AG08395 (cell line): ENCODE measurements at regions not wholly inside any gene's neighbourhood (a gene's known extent, or its start where the extent isn't known, plus 50 kb on each side); places are given as distances from the start of the nearest gene placed in this dataset.

Experiments used
- DNase-seq: peaks from one replicate; pipeline ENCODE4 v3.0.0; 2012; ENCODE audit warnings: mixed read lengths, low spot score

DNA sequence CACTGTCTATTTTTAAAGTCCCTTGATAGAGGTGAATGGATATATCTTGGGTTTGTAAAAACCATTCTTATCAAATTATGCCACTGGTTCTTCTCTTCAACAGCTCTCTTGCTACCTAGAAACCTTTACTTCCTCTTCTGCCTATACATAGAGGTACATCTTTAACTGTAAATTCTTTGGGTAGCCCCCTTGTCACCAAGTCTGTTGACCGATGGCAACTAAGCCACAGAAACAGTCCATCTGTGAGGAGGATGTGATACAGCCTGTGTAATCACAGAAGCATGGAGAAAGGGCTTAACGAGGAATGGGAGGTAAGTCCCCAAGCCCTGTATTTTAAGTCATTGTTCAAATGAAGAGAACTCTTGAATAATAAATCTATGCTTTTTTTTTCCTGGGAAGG is 246.5 kb upstream of the MDFIC2 start:
- DNase-seq: no peak

DNA sequence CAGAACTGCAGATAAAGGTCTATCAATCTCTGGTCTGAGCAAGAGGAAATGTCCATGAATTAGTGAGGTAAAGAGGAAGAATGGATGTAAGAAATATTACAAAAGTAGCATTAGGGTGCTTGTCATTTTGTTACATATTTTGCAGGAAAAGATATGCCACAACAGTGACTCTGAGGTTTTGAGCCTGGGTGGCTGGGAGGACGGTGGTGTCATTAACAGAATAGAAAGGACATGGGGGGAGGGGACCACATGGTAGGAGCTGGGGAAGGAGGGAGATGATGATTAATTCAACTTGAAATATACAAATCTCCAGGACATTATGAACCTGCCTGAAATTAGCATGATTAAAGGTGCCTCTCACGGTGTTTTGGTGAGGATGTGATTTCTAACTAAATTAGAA is 245.5 kb upstream of the MDFIC2 start:
- DNase-seq: no peak

- DNase-seq: no peak
Measured at GRCh38 chr3:70556056-70556455, 243.6 kb upstream of the MDFIC2 start.

- DNase-seq: no peak
Measured at GRCh38 chr3:70554170-70554569, 241.7 kb upstream of the MDFIC2 start.

GRCh38 chr3:70550723-70551319 is 238.4 kb upstream of the MDFIC2 start:
- no peak for DNase-seq

GRCh38 chr3:70546679-70547078 is 234.2 kb upstream of the MDFIC2 start:
- DNase-seq: no peak

DNA sequence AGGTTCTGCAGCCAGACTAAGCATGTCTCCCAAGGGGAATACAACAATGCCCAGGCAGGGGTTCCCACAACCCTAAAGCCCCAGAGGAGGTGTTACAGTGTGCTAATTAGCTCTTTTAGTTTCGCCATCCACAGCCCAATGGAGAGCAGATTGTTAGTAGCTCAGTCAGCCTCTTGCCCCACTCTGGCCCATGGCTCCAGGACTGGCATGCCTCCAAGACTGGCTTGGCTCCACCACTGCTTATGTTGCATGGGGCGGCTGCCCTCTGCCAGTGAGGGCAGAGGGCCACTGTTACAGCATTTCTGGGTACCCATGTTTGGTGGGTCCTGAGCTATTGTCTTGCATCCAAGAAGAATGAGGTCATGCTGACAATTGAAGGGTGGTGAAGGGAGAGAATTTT is 231.1 kb upstream of the MDFIC2 start:
- no peak for DNase-seq

GRCh38 chr3:70539908-70540307 is 227.5 kb upstream of the MDFIC2 start:
- no peak for DNase-seq

DNA sequence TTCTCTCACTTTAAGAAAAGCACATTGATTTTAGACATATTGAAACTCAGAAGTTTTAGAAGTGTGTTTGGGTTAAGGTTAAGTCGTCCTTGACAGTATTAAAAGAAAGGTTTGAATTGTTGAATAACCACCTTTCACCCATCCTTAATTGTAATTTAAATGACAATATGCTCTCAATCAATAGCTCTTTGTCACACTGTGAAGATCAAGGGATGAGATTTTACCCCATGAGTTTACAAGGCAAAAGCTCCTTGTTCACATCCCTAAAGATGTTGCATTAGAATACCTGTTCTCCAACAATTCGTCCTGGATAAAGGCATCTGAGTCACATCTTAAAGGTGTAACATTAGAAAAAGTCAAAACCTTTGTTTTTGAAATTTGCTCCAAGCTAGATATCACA is 220.4 kb upstream of the MDFIC2 start:
- DNase-seq: no peak

- DNase-seq: no peak
Measured at GRCh38 chr3:70531838-70532489, 219.5 kb upstream of the MDFIC2 start.

- peak; percentile 48 for DNase-seq
Measured at GRCh38 chr3:70531063-70531657, 218.7 kb upstream of the MDFIC2 start.

- no peak for DNase-seq
Measured at GRCh38 chr3:70530626-70531025, 218.2 kb upstream of the MDFIC2 start.

GRCh38 chr3:70527026-70527425 is 214.6 kb upstream of the MDFIC2 start:
- no peak for DNase-seq

DNA sequence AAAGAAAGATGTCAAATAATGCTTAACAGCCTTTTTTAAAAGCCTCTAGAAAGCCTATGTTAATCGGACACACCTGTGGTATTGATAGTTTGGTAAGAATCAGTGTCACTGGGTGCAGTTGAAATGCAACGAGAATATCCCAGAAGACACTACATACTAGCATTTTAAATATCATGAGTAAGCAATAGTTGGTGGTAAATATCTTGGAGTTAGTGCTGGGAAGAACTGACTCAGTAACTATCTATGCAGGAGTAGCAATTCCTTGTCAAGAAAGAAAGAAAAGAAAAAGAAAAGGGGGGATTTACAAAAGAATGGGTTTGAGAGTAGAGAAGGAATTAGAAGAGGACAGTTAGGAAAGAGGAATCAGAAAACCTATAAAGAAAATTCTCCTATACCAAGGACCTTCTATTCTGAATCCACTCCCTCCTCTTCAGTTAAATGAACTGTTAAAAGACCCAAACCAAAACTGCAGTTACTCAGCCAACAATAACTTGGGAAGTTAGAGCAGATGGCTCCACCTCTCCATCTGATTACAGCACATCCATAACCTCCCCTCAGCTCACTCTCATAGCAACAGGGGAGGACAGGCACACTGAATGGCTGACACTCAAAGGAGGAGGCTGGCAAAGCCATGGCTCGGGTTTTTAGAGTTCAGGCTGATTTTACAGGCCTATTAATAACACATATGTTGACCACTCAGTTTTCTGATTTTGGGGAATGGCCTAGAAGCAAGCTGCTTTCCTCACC is 207.6 kb upstream of the MDFIC2 start:
- no peak for DNase-seq

- DNase-seq: no peak
Measured at GRCh38 chr3:70519026-70519425, 206.6 kb upstream of the MDFIC2 start.

GRCh38 chr3:70518356-70518755 is 205.9 kb upstream of the MDFIC2 start:
- no peak for DNase-seq

- DNase-seq: no peak
Measured at GRCh38 chr3:70517124-70517890, 204.9 kb upstream of the MDFIC2 start.

DNA sequence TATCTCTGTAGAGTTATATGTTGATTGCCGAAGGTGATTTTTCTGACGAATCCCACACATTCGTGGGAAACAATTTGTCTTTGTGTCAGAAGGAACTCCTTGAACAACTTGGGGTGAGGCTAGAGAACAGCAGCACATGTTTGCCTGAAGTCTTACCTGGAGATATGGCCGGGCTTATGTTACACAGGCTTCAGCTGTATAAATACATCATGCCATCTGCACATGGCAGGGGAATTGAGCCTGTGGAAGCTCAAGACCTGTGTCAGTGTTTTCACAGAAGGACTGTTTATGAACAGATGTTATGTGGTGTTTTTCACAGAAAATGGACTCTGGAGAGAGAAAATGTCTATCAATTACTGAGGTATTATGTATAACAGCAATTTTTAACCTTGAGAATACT is 203.6 kb upstream of the MDFIC2 start:
- DNase-seq: no peak

DNA sequence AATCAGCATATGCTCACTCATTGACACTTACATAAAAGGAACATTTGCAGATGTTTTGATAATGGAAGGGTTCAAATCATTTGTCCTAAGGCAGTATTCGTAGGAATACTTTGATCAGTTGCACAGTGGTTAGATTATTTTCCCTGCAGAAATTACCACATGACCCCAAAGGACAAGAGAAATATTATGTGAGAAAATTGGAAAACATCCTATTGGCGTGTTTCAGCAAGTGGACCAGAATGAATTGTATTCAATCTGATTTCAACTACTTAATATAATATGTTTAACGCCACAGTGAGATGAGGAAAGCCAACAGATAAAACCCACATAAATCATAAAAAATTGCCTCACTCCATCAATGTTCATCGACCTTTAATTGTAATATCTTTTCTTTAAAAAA is 195.0 kb upstream of the MDFIC2 start:
- DNase-seq: no peak

- DNase-seq: no peak
Measured at GRCh38 chr3:70506775-70507174, 194.3 kb upstream of the MDFIC2 start.

DNA sequence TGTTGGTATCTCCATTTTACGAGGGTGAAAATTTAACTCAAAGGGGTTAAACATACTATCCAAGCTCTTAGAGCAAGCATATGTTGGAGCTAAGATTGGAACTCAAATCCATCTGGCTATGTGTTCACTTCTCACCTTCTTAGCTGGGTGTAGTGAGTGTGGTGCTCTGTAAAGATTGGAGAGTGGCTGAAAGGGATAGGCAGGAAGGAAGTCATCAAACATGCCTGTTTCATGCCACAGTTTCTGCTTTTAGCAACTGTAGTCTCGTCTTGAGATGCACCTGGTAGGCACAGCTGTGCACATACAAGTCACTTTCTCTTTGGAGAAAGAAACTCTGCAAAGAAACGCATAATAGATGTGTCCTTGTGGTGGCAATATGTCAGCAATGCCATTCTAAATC is 189.1 kb upstream of the MDFIC2 start:
- DNase-seq: no peak

DNA sequence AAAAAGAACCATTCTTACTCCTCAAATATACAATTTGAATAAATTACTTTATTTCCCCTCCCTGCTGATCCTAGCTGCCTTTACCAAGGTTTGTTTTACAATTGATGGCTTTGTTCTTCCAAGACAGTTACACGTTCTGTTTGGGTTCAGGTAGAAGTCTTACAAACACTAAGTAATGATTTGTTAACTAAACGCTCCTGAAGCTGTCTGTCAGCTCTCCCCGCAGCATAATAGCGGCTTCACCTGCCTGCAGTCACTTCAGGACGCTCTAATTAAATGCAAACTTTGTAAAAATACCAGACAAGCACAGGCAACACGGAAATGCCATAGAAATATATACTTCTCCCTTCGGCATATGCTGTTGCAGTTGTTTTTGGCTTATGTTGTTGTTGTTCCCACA is 176.4 kb upstream of the MDFIC2 start:
- no peak for DNase-seq
